ENCODE measurements at regions not wholly inside any gene's neighbourhood (a gene's known extent, or its start where the extent isn't known, plus 50 kb on each side); places are given as distances from the start of the nearest gene placed in this dataset.

- no peak for TF ChIP-seq CTCF (IDR thresholded peaks at IDR 0.05)
- no peak for TF ChIP-seq POLR2A (IDR thresholded peaks at IDR 0.05)
These were observed 619.4 kb downstream of the SLCO4C1 start for GRCh38 chr5:101676646-101677045.

All from uterus (tissue), 2 donors.